Keratinocyte (primary cell): ENCODE measurements at regions not wholly inside any gene's neighbourhood (a gene's known extent, or its start where the extent isn't known, plus 50 kb on each side); places are given as distances from the start of the nearest gene placed in this dataset.

Source experiments
- DNase-seq: peaks from one replicate; pipeline ENCODE4 v3.0.0-alpha.2; 2011; ENCODE audit warnings: low read depth, missing footprints, low spot score
- FAIRE-seq: peaks from 2 replicates; lab custom pipeline; 2011; peaks lifted over from hg19 to GRCh38; lab: Jason Lieb, UNC
- H2AFZ ChIP-seq: 2 replicates; pipeline ENCODE4 v1.6.0; 2012; ENCODE audit warnings: low read length, control low read depth, inconsistent platforms; ENCODE audit not compliant: control insufficient read depth
- H3K27ac ChIP-seq: 2 replicates; pipeline ENCODE4 v1.5.1; 2011; ENCODE audit warnings: low read length; ENCODE audit not compliant: control insufficient read depth, insufficient read depth
- H3K27me3 ChIP-seq: 3 replicates; pipeline ENCODE4 v1.6.0; 2011; ENCODE audit warnings: low read length; ENCODE audit not compliant: control insufficient read depth, insufficient read depth; ENCODE audit errors: extremely low read depth
- H3K36me3 ChIP-seq, 2 experiments: 2 replicates in 1 of 2; 3 replicates in 1 of 2; pipeline ENCODE4 v1.5.1; 2011; ENCODE audit warnings: low read length in 2 of 2, mild to moderate bottlenecking in 1 of 2; ENCODE audit not compliant: control insufficient read depth in 2 of 2, insufficient read depth in 2 of 2; ENCODE audit errors: extremely low read depth in 1 of 2
- H3K4me1 ChIP-seq: 3 replicates; pipeline ENCODE4 v1.5.1; 2011; ENCODE audit warnings: low read length; ENCODE audit not compliant: control insufficient read depth, insufficient read depth; ENCODE audit errors: extremely low read depth
- H3K4me2 ChIP-seq: 3 replicates; pipeline ENCODE4 v1.6.0; 2011; ENCODE audit warnings: low read depth, low read length; ENCODE audit not compliant: control insufficient read depth, insufficient read depth; ENCODE audit errors: extremely low read depth
- H3K4me3 ChIP-seq, 3 experiments: fragments of 200-600 bp in 1 of 3; sonication (generic) in 1 of 3; 2 replicates in 2 of 3; 3 replicates in 1 of 3; pipeline ENCODE4 v1.5.1; 2011 to 2016; ENCODE audit warnings: low read length in 3 of 3, mild to moderate bottlenecking in 3 of 3, control low read depth in 2 of 3, inconsistent platforms in 1 of 3, low read depth in 1 of 3, mixed read lengths in 1 of 3, mixed run types in 1 of 3, moderate library complexity in 1 of 3; ENCODE audit not compliant: control insufficient read depth in 2 of 3, insufficient read depth in 2 of 3; ENCODE audit errors: extremely low read depth in 1 of 3
- H3K79me2 ChIP-seq: 2 replicates; pipeline ENCODE4 v1.6.0; 2012; ENCODE audit warnings: low read length; ENCODE audit not compliant: control insufficient read depth, insufficient read depth
- H3K9ac ChIP-seq: 3 replicates; pipeline ENCODE4 v1.6.0; 2011; ENCODE audit warnings: low read length; ENCODE audit not compliant: control insufficient read depth, insufficient read depth; ENCODE audit errors: extremely low read depth
- H3K9me1 ChIP-seq: 3 replicates; pipeline ENCODE4 v1.6.0; 2011; ENCODE audit warnings: low read length; ENCODE audit not compliant: control insufficient read depth, insufficient read depth; ENCODE audit errors: extremely low read depth
- H3K9me3 ChIP-seq: 2 replicates; pipeline ENCODE4 v1.5.1; 2012; ENCODE audit warnings: low read depth, low read length; ENCODE audit not compliant: control insufficient read depth
- H4K20me1 ChIP-seq: 3 replicates; pipeline ENCODE4 v1.6.0; 2011; ENCODE audit warnings: low read length; ENCODE audit not compliant: control insufficient read depth, insufficient read depth; ENCODE audit errors: extremely low read depth
- CTCF ChIP-seq, 3 experiments: IDR thresholded peaks in 1 of 3; conservative IDR thresholded peaks in 1 of 3; optimal IDR thresholded peaks in 1 of 3; 2 replicates in 2 of 3; 3 replicates in 1 of 3; pipeline versions ENCODE3 to v1.5.1; 2011; ENCODE audit warnings: low read length in 3 of 3, mild to moderate bottlenecking in 3 of 3, moderate library complexity in 2 of 3, control low read depth in 1 of 3, inconsistent platforms in 1 of 3; ENCODE audit not compliant: insufficient read depth in 2 of 3; ENCODE audit errors: extremely low read depth in 1 of 3
- EZH2 ChIP-seq: IDR thresholded peaks from one replicate; pipeline ENCODE4 v1.6.1; 2012; ENCODE audit warnings: inconsistent platforms, mild to moderate bottlenecking, low read length, moderate library complexity
- dilution Hi-C: fragments of 300-500 bp; cut with MboI; formaldehyde crosslinking; loops from one replicate; pipeline ENCODE4 v1.7.0; 2020; ENCODE audit warnings: low sequenced_read_pairs; ENCODE audit not compliant: extremely low pct_ligation_motif_present

DNA sequence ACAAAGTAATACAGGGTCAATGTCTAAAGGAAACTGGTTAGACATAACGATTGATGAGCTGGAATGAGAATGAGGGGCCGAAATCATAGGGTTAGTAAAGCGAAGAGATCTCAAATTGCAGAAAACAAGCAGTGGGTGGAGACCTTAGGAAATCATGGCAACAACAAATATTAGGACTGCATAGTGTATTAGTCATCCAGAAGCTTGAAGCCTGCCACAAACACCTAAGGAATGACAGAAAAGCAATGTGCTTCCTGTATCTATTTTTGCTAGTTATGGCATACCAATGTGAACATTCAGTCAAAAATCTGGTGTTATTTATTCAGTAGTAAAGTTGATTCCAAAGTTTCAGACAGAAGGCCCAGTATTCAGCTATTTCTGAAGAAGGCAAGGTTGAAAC is 410.9 kb upstream of the CT83 start:
- no peak for TF ChIP-seq EZH2
- no peak for TF ChIP-seq CTCF (optimal IDR thresholded peaks at IDR 0.05 in 1 of 3, IDR thresholded peaks at IDR 0.05 in 1 of 3, conservative IDR thresholded peaks at IDR 0.05 in 1 of 3; ENCODE audit: extremely low read depth in 1 of 3, insufficient read depth in 2 of 3, low read length in 3 of 3)
- no peak overlapping the region for H3K4me3 ChIP-seq
- no peak for DNase-seq
- dilution Hi-C loops = no loop called here
- H3K9ac ChIP-seq = no peak overlapping the region
- peaks cover 6% of the 10 kb centered on the region for H3K4me1 ChIP-seq
- no peaks in the 10 kb centered on the region for H3K9me1 ChIP-seq
- H3K79me2 ChIP-seq = no peaks in the 10 kb centered on the region
- peak; percentile 79 for FAIRE-seq
- no peaks in the 10 kb centered on the region for H4K20me1 ChIP-seq
- no peaks in the 10 kb centered on the region for H3K36me3 ChIP-seq
- no peak overlapping the region for H2AFZ ChIP-seq
- H3K9me3 ChIP-seq = no peaks in the 10 kb centered on the region
- H3K27me3 ChIP-seq = no peaks in the 10 kb centered on the region
- no peak overlapping the region for H3K4me2 ChIP-seq
- H3K27ac ChIP-seq = peak overlapping the region; percentile 37

DNA sequence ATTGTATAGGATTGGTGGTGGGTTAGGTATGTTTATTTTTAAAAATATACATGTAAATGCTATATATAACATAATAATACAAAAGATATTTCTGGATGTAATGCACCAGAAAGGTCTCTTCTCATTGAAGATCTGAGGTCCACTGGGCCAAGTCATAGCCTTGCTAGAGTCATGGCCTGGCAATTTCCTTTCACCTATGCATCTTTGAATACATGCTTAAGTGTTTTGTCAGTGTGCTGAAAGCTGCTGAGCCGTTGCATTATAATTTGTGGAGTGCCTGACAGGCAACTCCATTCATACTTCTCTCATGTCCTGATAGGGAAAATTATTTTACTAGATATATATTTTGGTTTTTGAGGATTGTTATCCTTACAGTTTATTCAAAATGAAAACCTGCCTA is 410.2 kb upstream of the CT83 start:
- Histone ChIP-seq H3K36me3 (no peaks in the 10 kb centered on the region), H3K79me2 (no peaks in the 10 kb centered on the region), H3K4me1 (peaks cover 6% of the 10 kb centered on the region), H3K4me3 (no peak overlapping the region), H3K4me2 (no peak overlapping the region), H3K9ac (no peak overlapping the region), H3K9me3 (no peaks in the 10 kb centered on the region), H3K27me3 (no peaks in the 10 kb centered on the region), H3K9me1 (no peaks in the 10 kb centered on the region), H4K20me1 (no peaks in the 10 kb centered on the region), H3K27ac (no peak overlapping the region), H2AFZ (no peak overlapping the region)
- no peak for FAIRE-seq
- TF ChIP-seq CTCF (optimal IDR thresholded peaks at IDR 0.05 in 1 of 3, IDR thresholded peaks at IDR 0.05 in 1 of 3, conservative IDR thresholded peaks at IDR 0.05 in 1 of 3; ENCODE audit: extremely low read depth in 1 of 3, insufficient read depth in 2 of 3, low read length in 3 of 3) = no peak
- no peak for TF ChIP-seq EZH2
- dilution Hi-C loops = no loop called here
- no peak for DNase-seq
